HepG2 (cell line): ENCODE measurements at regions not wholly inside any gene's neighbourhood (a gene's known extent, or its start where the extent isn't known, plus 50 kb on each side); places are given as distances from the start of the nearest gene placed in this dataset.

ENCODE experiments used
- ATAC-seq: fragments of 200-7000 bp; cut with Tn5 transposase; 3 replicates; pipeline ENCODE4 v1.9.1; 2020; ENCODE audit warnings: mild to moderate bottlenecking, moderate library complexity
- BruUV-seq: library from RNA; stranded (reverse); fragments of 400-500 nt; replicated peaks from 2 replicates; lab custom pipeline; 2021; lab: Mats Ljungman, UMichigan
- CTCF ChIA-PET: fragments of 300-600 bp; formaldehyde crosslinking; extraction: SDS; loops from one replicate; lab custom pipeline; 2021; ENCODE audit warnings: low total read pairs, inconsistent platforms, low intra/inter-chr PET ratio; lab: Yijun Ruan, JAX
- POLR2A ChIA-PET: fragments of 350-600 bp; sonication (Branson Sonifier 250); formaldehyde crosslinking; loops from one replicate; lab custom pipeline; 2020; ENCODE audit warnings: antibody characterized with exemption, inconsistent platforms; lab: Yijun Ruan, JAX
- DNase-seq: peaks from one replicate; pipeline ENCODE4 v3.0.0-alpha.2; 2015; ENCODE audit warnings: low spot score
- FAIRE-seq: peaks from 3 replicates; lab custom pipeline; 2011; peaks lifted over from hg19 to GRCh38; lab: Jason Lieb, UNC
- H2AFZ ChIP-seq: one replicate; pipeline ENCODE4 v1.6.1; 2011; ENCODE audit warnings: low read length, inconsistent platforms
- H3K27ac ChIP-seq: fragments of 300-600 bp; 3 replicates; pipeline ENCODE4 v1.8.0; 2011; ENCODE audit warnings: mixed run types, mild to moderate bottlenecking, mixed read lengths, low read length, inconsistent platforms; ENCODE audit not compliant: insufficient read depth; ENCODE audit errors: extremely low read length
- H3K27me3 ChIP-seq, 2 experiments: fragments of 200-600 bp in 1 of 2; 2 replicates in 1 of 2; 3 replicates in 1 of 2; pipeline versions ENCODE4 v1.6.0 to v1.8.0; 2011; ENCODE audit warnings: low read length in 2 of 2, mild to moderate bottlenecking in 2 of 2, moderate library complexity in 2 of 2, inconsistent platforms in 1 of 2; ENCODE audit not compliant: insufficient read depth in 2 of 2, control insufficient read depth in 1 of 2
- H3K36me3 ChIP-seq, 2 experiments: fragments of 200-600 bp in 1 of 2; replicated peaks in 1 of 2; 2 replicates in 1 of 2; 3 replicates in 1 of 2; pipeline versions ENCODE4 v1.5.1 to v1.8.0; 2011; ENCODE audit warnings: low read length in 2 of 2, inconsistent platforms in 1 of 2; ENCODE audit not compliant: insufficient read depth in 2 of 2, control insufficient read depth in 1 of 2
- H3K4me1 ChIP-seq: 2 replicates; pipeline ENCODE4 v1.5.1; 2012; ENCODE audit warnings: low read length, inconsistent platforms; ENCODE audit not compliant: insufficient read depth
- H3K4me2 ChIP-seq: 2 replicates; pipeline ENCODE4 v1.6.0; 2011; ENCODE audit warnings: low read depth, low read length, inconsistent platforms
- H3K4me3 ChIP-seq, 3 experiments: fragments of 200-600 bp in 1 of 3; sonication (generic), shearing (Covaris generic) in 1 of 3; replicated peaks in 1 of 3; 2 replicates each; pipeline ENCODE4 v1.5.1; 2011 to 2016; ENCODE audit warnings: low read length in 3 of 3, inconsistent platforms in 2 of 3, low read depth in 2 of 3, mild to moderate bottlenecking in 2 of 3, control low read depth in 1 of 3, mixed read lengths in 1 of 3; ENCODE audit not compliant: insufficient read depth in 1 of 3
- H3K79me2 ChIP-seq: one replicate; pipeline ENCODE4 v1.6.1; 2011; ENCODE audit warnings: low read length, inconsistent platforms; ENCODE audit not compliant: insufficient read depth
- H3K9ac ChIP-seq: 2 replicates; pipeline ENCODE4 v1.6.0; 2011; ENCODE audit warnings: mild to moderate bottlenecking, low read depth, low read length, inconsistent platforms; ENCODE audit not compliant: insufficient read depth
- H3K9me3 ChIP-seq: 2 replicates; pipeline ENCODE4 v1.5.1; 2012; ENCODE audit warnings: mild to moderate bottlenecking, low read length
- H4K20me1 ChIP-seq: 2 replicates; pipeline ENCODE4 v1.6.0; 2011; ENCODE audit warnings: inconsistent platforms, mild to moderate bottlenecking, low read length, moderate library complexity; ENCODE audit not compliant: insufficient read depth
- GPN1 ChIP-seq: sonication (generic); formaldehyde crosslinking; IDR thresholded peaks from 2 replicates; pipeline ENCODE4 v1.5.1; 2020; ENCODE audit warnings: missing genetic modification reagents, borderline replicate concordance
- HDAC2 ChIP-seq: sonication (generic); formaldehyde crosslinking; IDR thresholded peaks from 2 replicates; pipeline ENCODE4 v1.4.0; 2020; ENCODE audit warnings: missing genetic modification reagents
- HOMEZ ChIP-seq: IDR thresholded peaks from 2 replicates; pipeline ENCODE4 v1.6.1; 2016; ENCODE audit warnings: low read depth
- IRF1 ChIP-seq: sonication (generic); formaldehyde crosslinking; IDR thresholded peaks from 2 replicates; pipeline ENCODE4 v1.4.0; 2020; ENCODE audit warnings: low read depth, mild to moderate bottlenecking, missing genetic modification reagents
- KLF13 ChIP-seq: sonication (generic); formaldehyde crosslinking; IDR thresholded peaks from 2 replicates; pipeline ENCODE4 v1.4.0; 2020; ENCODE audit warnings: mild to moderate bottlenecking, missing genetic modification reagents
- MTA1 ChIP-seq: sonication (generic); formaldehyde crosslinking; IDR thresholded peaks from 2 replicates; pipeline ENCODE4 v1.4.0; 2020; ENCODE audit warnings: missing genetic modification reagents, mild to moderate bottlenecking, borderline replicate concordance
- SIX4 ChIP-seq: sonication (generic); formaldehyde crosslinking; IDR thresholded peaks from 2 replicates; pipeline ENCODE4 v1.4.0; 2020; ENCODE audit warnings: missing genetic modification reagents
- ZNF704 ChIP-seq: sonication (generic); formaldehyde crosslinking; IDR thresholded peaks from 2 replicates; pipeline ENCODE4 v1.8.1; 2023; ENCODE audit warnings: mild to moderate bottlenecking, inconsistent platforms, moderate library complexity, missing genetic modification reagents, borderline replicate concordance
- WGBS: methylation state at CpG from one replicate; pipeline ENCODE4 v1.1.6; 2017; ENCODE audit warnings: low lambda C conversion rate; 5-methylcytosine and 5-hydroxymethylcytosine counted together
- in situ Hi-C: cut with HindIII; loops from 2 replicates; pipeline ENCODE4 v1.10.0; 2017; ENCODE audit warnings: low pct_unique_long_range_greater_than_20kb; ENCODE audit not compliant: extremely low pct_ligation_motif_present
- intact Hi-C: fragments of 100-400 bp; cut with micrococcal nuclease; formaldehyde crosslinking; loops from one replicate; pipeline ENCODE4 v1.10.0; 2022; ENCODE audit not compliant: unreplicated experiment

GRCh38 chr5:4101189-4101588, 505.6 kb downstream of the IRX1 start:
- intact Hi-C loops: no loop called here
- no peaks in the 10 kb centered on the region for H4K20me1 ChIP-seq
- FAIRE-seq: no peak

GRCh38 chr5:4104831-4105597, 509.4 kb downstream of the IRX1 start:
- in situ Hi-C loops: no loop called here
- Histone ChIP-seq H3K9me3 (peaks cover 60% of the 10 kb centered on the region), H3K79me2 (no peaks in the 10 kb centered on the region), H3K27ac (no peak overlapping the region), H4K20me1 (no peaks in the 10 kb centered on the region), H3K4me3 (no peak overlapping the region), H2AFZ (no peak overlapping the region), H3K4me1 (no peaks in the 10 kb centered on the region), H3K4me2 (no peak overlapping the region), H3K27me3 (no peaks in the 10 kb centered on the region), H3K9ac (no peak overlapping the region), H3K36me3 (no peaks in the 10 kb centered on the region)
- CTCF ChIA-PET: no interaction called here
- no peak for TF ChIP-seq KLF13 (CRISPR knock-in tag)
- no peak for TF ChIP-seq GPN1 (CRISPR knock-in tag)
- no peak for TF ChIP-seq HOMEZ (CRISPR knock-in tag)
- TF ChIP-seq SIX4 (CRISPR knock-in tag): no peak
- no peak for TF ChIP-seq ZNF704 (CRISPR knock-in tag)
- POLR2A ChIA-PET: no interaction called here
- DNase-seq: no peak
- FAIRE-seq: no peak
- WGBS: 5% methylated on average over 4 of the region's 4 CpGs
- intact Hi-C loops: no loop called here
- BruUV-seq: no TSS peak
- no peak for ATAC-seq

More at GRCh38 chr5:4101189-4101588, 505.6 kb downstream of the IRX1 start:
- Histone ChIP-seq H3K4me1 (no peaks in the 10 kb centered on the region), H2AFZ (no peak overlapping the region), H3K79me2 (no peaks in the 10 kb centered on the region), H3K9ac (no peak overlapping the region), H3K4me3 (no peak overlapping the region), H3K27me3 (no peaks in the 10 kb centered on the region), H3K4me2 (no peak overlapping the region), H3K27ac (no peak overlapping the region), H3K9me3 (peaks cover 60% of the 10 kb centered on the region), H3K36me3 (no peaks in the 10 kb centered on the region)
- ChIA-PET POLR2A (no interaction called here), CTCF (no interaction called here)
- in situ Hi-C loops: no loop called here
- ATAC-seq (no peak), DNase-seq (no peak)
- TF ChIP-seq HDAC2 (no peak), IRF1 (CRISPR knock-in tag) (no peak), MTA1 (CRISPR knock-in tag) (no peak)
- BruUV-seq: no TSS peak
- 34% methylated on average over 11 of the region's 12 CpGs for WGBS
